Stomach (tissue), 8 donors: ENCODE measurements at regions not wholly inside any gene's neighbourhood (a gene's known extent, or its start where the extent isn't known, plus 50 kb on each side); places are given as distances from the start of the nearest gene placed in this dataset.

Source experiments
- DNase-seq, 2 donors: peaks; one replicate each; pipeline versions ENCODE4 v3.0.0 to v3.0.0-alpha.2; 2013 to 2019
- H3K27ac ChIP-seq, 5 donors: fragments of 200-600 bp in 4 of 5; sonication (generic) in 4 of 5; one replicate each; pipeline ENCODE4 v1.5.1; 2013 to 2019; ENCODE audit warnings: mild to moderate bottlenecking in 1 of 5, moderate library complexity in 1 of 5
- H3K27me3 ChIP-seq, 3 donors: fragments of 200-600 bp; sonication (generic); one replicate each; pipeline ENCODE4 v1.5.1; 2017 to 2019; ENCODE audit warnings: mixed run types in 1 of 3
- H3K36me3 ChIP-seq, 4 donors: fragments of 200-600 bp; sonication (generic); 1 replicate in 3 of 4; 2 replicates in 1 of 4; pipeline ENCODE4 v1.5.1; 2016 to 2019
- H3K4me1 ChIP-seq, 4 donors: fragments of 200-600 bp; sonication (generic); one replicate each; pipeline ENCODE4 v1.5.1; 2016 to 2019
- H3K4me3 ChIP-seq, 4 donors: fragments of 200-600 bp; sonication (generic) in 3 of 4; one replicate each; pipeline ENCODE4 v1.5.1; 2016 to 2019; ENCODE audit warnings: mild to moderate bottlenecking in 1 of 4
- H3K9me3 ChIP-seq, 4 donors: fragments of 200-600 bp; sonication (generic); one replicate each; pipeline ENCODE4 v1.5.1; 2016 to 2019
- CTCF ChIP-seq, 7 experiments: fragments of 450-650 bp in 4 of 7; fragments of 200-600 bp in 3 of 7; sonication (generic) in 3 of 7; IDR thresholded peaks; one replicate each; pipeline ENCODE4 v1.5.1; 2016 to 2019; ENCODE audit warnings: antibody characterized with exemption in 7 of 7, control low read depth in 2 of 7, mild to moderate bottlenecking in 1 of 7
- EP300 ChIP-seq: sonication (generic); formaldehyde crosslinking; IDR thresholded peaks from one replicate; pipeline ENCODE4 v1.6.1; 2017; ENCODE audit warnings: antibody characterized with exemption
- POLR2A ChIP-seq, 4 donors: fragments of 450-650 bp; IDR thresholded peaks; one replicate each; pipeline ENCODE4 v1.6.1; 2016; ENCODE audit warnings: antibody characterized with exemption in 4 of 4, control low read depth in 2 of 4, mild to moderate bottlenecking in 1 of 4, moderate library complexity in 1 of 4
- POLR2AphosphoS5 ChIP-seq, 3 donors: sonication (generic); formaldehyde crosslinking; IDR thresholded peaks; one replicate each; pipeline ENCODE4 v1.6.1; 2016; ENCODE audit warnings: antibody characterized with exemption in 3 of 3
- WGBS, 5 donors: extraction: QIAGEN DNeasy Blood & Tissue Kit in 3 of 5; methylation state at CpG; one replicate each; pipeline versions ENCODE4 v1.1.5 to v1.1.7; 2013 to 2018; 5-methylcytosine and 5-hydroxymethylcytosine counted together
- intact Hi-C: fragments of 100-400 bp; cut with DNase I; formaldehyde crosslinking; loops from one replicate; pipeline ENCODE4 v1.15.1; 2023; ENCODE audit warnings: low total_unique reads
- donor health status: healthy with polysubstance abuse.
- donor health status: Bipolar disorder and iron deficiency.
- donor health status: healthy.

- WGBS, 5 donors = 20 to 54% (median 32%) methylated on average over 5 of the region's 5 CpGs
- Histone ChIP-seq H3K36me3 (no peaks in the 10 kb centered on the region), H3K27ac (no peak overlapping the region), H3K27me3 (peaks cover 0 to 6% (median 3%) of the 10 kb centered on the region in 3 donors), H3K4me1 (no peaks in the 10 kb centered on the region), H3K9me3 (peaks cover 0 to 3% (median 0%) of the 10 kb centered on the region in 4 donors), H3K4me3 (no peak overlapping the region)
- no peak for DNase-seq
- TF ChIP-seq POLR2AphosphoS5 (IDR thresholded peaks at IDR 0.05) (no peak), CTCF (IDR thresholded peaks at IDR 0.05) (no peak), POLR2A (IDR thresholded peaks at IDR 0.05) (no peak), EP300 (no peak)
- intact Hi-C loops = no loop called here
These were observed 322.6 kb upstream of the MSX2 start for GRCh38 chr5:174401793-174402192.

- H3K4me3 ChIP-seq = no peak overlapping the region
- WGBS, 5 donors = 35 to 54% (median 53%) methylated on average over 4 of the region's 4 CpGs
- no peaks in the 10 kb centered on the region for H3K4me1 ChIP-seq
- H3K9me3 ChIP-seq = peaks cover 0 to 3% (median 0%) of the 10 kb centered on the region in 4 donors
- H3K27me3 ChIP-seq = peaks cover 0 to 6% (median 3%) of the 10 kb centered on the region in 3 donors
- TF ChIP-seq POLR2A (IDR thresholded peaks at IDR 0.05) = no peak
- no peak for TF ChIP-seq POLR2AphosphoS5 (IDR thresholded peaks at IDR 0.05)
- no peak for TF ChIP-seq EP300
- no peak for TF ChIP-seq CTCF (IDR thresholded peaks at IDR 0.05)
- no peak overlapping the region for H3K27ac ChIP-seq
- no peaks in the 10 kb centered on the region for H3K36me3 ChIP-seq
- intact Hi-C loops = no loop called here
- no peak for DNase-seq
These were observed 322.1 kb upstream of the MSX2 start for GRCh38 chr5:174402222-174402812.

- intact Hi-C loops = no loop called here
- no peaks in the 10 kb centered on the region for H3K9me3 ChIP-seq
- peaks cover 0 to 15% (median 6%) of the 10 kb centered on the region in 3 donors for H3K27me3 ChIP-seq
- no peak for TF ChIP-seq POLR2AphosphoS5 (IDR thresholded peaks at IDR 0.05)
- no peak for TF ChIP-seq CTCF (IDR thresholded peaks at IDR 0.05)
- H3K27ac ChIP-seq = no peak overlapping the region
- 81 to 89% (median 82%) methylated on average over 5 of the region's 5 CpGs for WGBS, 5 donors
- DNase-seq = no peak
- H3K4me3 ChIP-seq = no peak overlapping the region
- H3K4me1 ChIP-seq = no peaks in the 10 kb centered on the region
- H3K36me3 ChIP-seq = no peaks in the 10 kb centered on the region
These were observed 319.5 kb upstream of the MSX2 start for GRCh38 chr5:174404848-174405247.

- WGBS, 5 donors = 61 to 69% (median 67%) methylated on average over 3 of the region's 3 CpGs
- TF ChIP-seq CTCF (IDR thresholded peaks at IDR 0.05) = no peak
- no peak for TF ChIP-seq POLR2A (IDR thresholded peaks at IDR 0.05)
- no peak for TF ChIP-seq POLR2AphosphoS5 (IDR thresholded peaks at IDR 0.05)
- TF ChIP-seq EP300 = no peak
These were observed 315.3 kb upstream of the MSX2 start for GRCh38 chr5:174409070-174409469.

More at GRCh38 chr5:174409070-174409469, 315.3 kb upstream of the MSX2 start:
- Histone ChIP-seq H3K4me1 (no peaks in the 10 kb centered on the region), H3K9me3 (no peaks in the 10 kb centered on the region), H3K4me3 (no peak overlapping the region), H3K27ac (no peak overlapping the region), H3K27me3 (peaks cover 0 to 18% (median 0%) of the 10 kb centered on the region in 3 donors), H3K36me3 (no peaks in the 10 kb centered on the region)
- DNase-seq = no peak
- intact Hi-C loops = no loop called here
